SK-N-SH treated with all-trans-retinoic acid at 6 μM for 48 hours (cell line): ENCODE measurements at regions not wholly inside any gene's neighbourhood (a gene's known extent, or its start where the extent isn't known, plus 50 kb on each side); places are given as distances from the start of the nearest gene placed in this dataset.

ENCODE experiments used
- ATAC-seq: fragments of 200-7000 bp; cut with Tn5 transposase; 3 replicates; pipeline ENCODE4 v1.9.1; 2020; ENCODE audit warnings: mild to moderate bottlenecking, moderate library complexity
- ARNTL ChIP-seq: fragments of 450-650 bp; formaldehyde crosslinking; IDR thresholded peaks from 2 replicates; pipeline ENCODE4 v1.5.0; 2020; ENCODE audit warnings: low read depth, mild to moderate bottlenecking, moderate library complexity, borderline replicate concordance
- BACH2 ChIP-seq: fragments of 250-450 bp; sonication (Bioruptor Pico); IDR thresholded peaks from 2 replicates; pipeline ENCODE4 v1.9.0; 2021; ENCODE audit warnings: mild to moderate bottlenecking, borderline replicate concordance
- CREB5 ChIP-seq: fragments of 250-450 bp; sonication (Bioruptor Pico); IDR thresholded peaks from 2 replicates; pipeline ENCODE4 v1.5.1; 2020; ENCODE audit warnings: low read depth, mild to moderate bottlenecking, moderate library complexity
- ESRRG ChIP-seq: fragments of 250-450 bp; sonication (Bioruptor Pico); IDR thresholded peaks from 2 replicates; pipeline ENCODE4 v1.6.1; 2021; ENCODE audit warnings: mild to moderate bottlenecking
- GLIS3 ChIP-seq: fragments of 250-450 bp; sonication (Bioruptor Pico); IDR thresholded peaks from 2 replicates; pipeline ENCODE4 v1.5.0; 2020; ENCODE audit warnings: mild to moderate bottlenecking, moderate library complexity
- ISL1 ChIP-seq: fragments of 250-450 bp; sonication (Bioruptor Pico); IDR thresholded peaks from 2 replicates; pipeline ENCODE4 v2.1.2; 2022; ENCODE audit warnings: mild to moderate bottlenecking, moderate library complexity
- OSR1 ChIP-seq: fragments of 250-450 bp; sonication (Bioruptor Pico); IDR thresholded peaks from 2 replicates; pipeline ENCODE4 v1.8.0; 2022; ENCODE audit warnings: moderate library complexity, mild to moderate bottlenecking, inconsistent platforms
- PPARA ChIP-seq: fragments of 250-450 bp; sonication (Bioruptor Pico); IDR thresholded peaks from 2 replicates; pipeline ENCODE4 v1.5.0; 2020; ENCODE audit warnings: mild to moderate bottlenecking, borderline replicate concordance
- RARB ChIP-seq: fragments of 250-450 bp; sonication (Bioruptor Pico); IDR thresholded peaks from 2 replicates; pipeline ENCODE4 v1.8.0; 2021; ENCODE audit warnings: mild to moderate bottlenecking, moderate library complexity
- SNAI2 ChIP-seq: fragments of 250-450 bp; sonication (Bioruptor Pico); IDR thresholded peaks from 2 replicates; pipeline ENCODE4 v1.5.0; 2020; ENCODE audit warnings: mild to moderate bottlenecking, moderate library complexity
- TCF4 ChIP-seq: fragments of 250-450 bp; sonication (Bioruptor Pico); IDR thresholded peaks from 2 replicates; pipeline ENCODE4 v1.8.0; 2021; ENCODE audit warnings: mild to moderate bottlenecking, moderate library complexity, borderline replicate concordance
- TOX ChIP-seq: fragments of 250-450 bp; sonication (Bioruptor Pico); IDR thresholded peaks from 2 replicates; pipeline ENCODE4 v1.8.0; 2021; ENCODE audit warnings: mild to moderate bottlenecking, moderate library complexity, borderline replicate concordance
- ZC3H10 ChIP-seq: fragments of 250-450 bp; sonication (Bioruptor Pico); IDR thresholded peaks from 2 replicates; pipeline ENCODE4 v1.5.1; 2021; ENCODE audit warnings: mild to moderate bottlenecking, moderate library complexity
- ZFP3 ChIP-seq: fragments of 250-450 bp; sonication (Bioruptor Pico); IDR thresholded peaks from 2 replicates; pipeline ENCODE4 v1.5.0; 2020; ENCODE audit warnings: mild to moderate bottlenecking, moderate library complexity
- ZFP30 ChIP-seq: fragments of 450-650 bp; formaldehyde crosslinking; IDR thresholded peaks from 2 replicates; pipeline ENCODE4 v1.5.0; 2022; ENCODE audit warnings: mild to moderate bottlenecking, moderate library complexity
- ZNF565 ChIP-seq: fragments of 450-650 bp; formaldehyde crosslinking; conservative IDR thresholded peaks from 2 replicates; pipeline ENCODE4 v1.5.0; 2020; ENCODE audit warnings: low read depth, mild to moderate bottlenecking, moderate library complexity
- ZNF70 ChIP-seq: fragments of 450-650 bp; formaldehyde crosslinking; IDR thresholded peaks from 2 replicates; pipeline ENCODE4 v1.5.0; 2020; ENCODE audit warnings: mild to moderate bottlenecking, moderate library complexity
- ZNF8 ChIP-seq: fragments of 450-650 bp; formaldehyde crosslinking; IDR thresholded peaks from 2 replicates; pipeline ENCODE4 v1.5.0; 2020; ENCODE audit warnings: mild to moderate bottlenecking, moderate library complexity
- TF ChIP-seq, protein P1 (sequence below): fragments of 250-450 bp; sonication (Bioruptor Pico); IDR thresholded peaks from 2 replicates; pipeline ENCODE4 v1.8.0; 2020; ENCODE audit warnings: mild to moderate bottlenecking, moderate library complexity, borderline replicate concordance
- TF ChIP-seq, protein P2 (sequence below): fragments of 250-450 bp; sonication (Bioruptor Pico); IDR thresholded peaks from 2 replicates; pipeline ENCODE4 v1.5.1; 2021; ENCODE audit warnings: mild to moderate bottlenecking, moderate library complexity
- TF ChIP-seq, protein P3 (sequence below): fragments of 250-450 bp; sonication (Bioruptor Pico); IDR thresholded peaks from 2 replicates; pipeline ENCODE4 v1.8.0; 2021; ENCODE audit warnings: low read depth, mild to moderate bottlenecking, moderate library complexity, borderline replicate concordance

GRCh38 chr12:92047393-92047826 lies 98.2 kb downstream of the BTG1 start:
- no peak; the same call in 2 of the 3 replicates for ATAC-seq
- TF ChIP-seq TCF4 (CRISPR knock-in tag) (no peak), CREB5 (CRISPR knock-in tag) (no peak), TOX (CRISPR knock-in tag) (no peak)

DNA sequence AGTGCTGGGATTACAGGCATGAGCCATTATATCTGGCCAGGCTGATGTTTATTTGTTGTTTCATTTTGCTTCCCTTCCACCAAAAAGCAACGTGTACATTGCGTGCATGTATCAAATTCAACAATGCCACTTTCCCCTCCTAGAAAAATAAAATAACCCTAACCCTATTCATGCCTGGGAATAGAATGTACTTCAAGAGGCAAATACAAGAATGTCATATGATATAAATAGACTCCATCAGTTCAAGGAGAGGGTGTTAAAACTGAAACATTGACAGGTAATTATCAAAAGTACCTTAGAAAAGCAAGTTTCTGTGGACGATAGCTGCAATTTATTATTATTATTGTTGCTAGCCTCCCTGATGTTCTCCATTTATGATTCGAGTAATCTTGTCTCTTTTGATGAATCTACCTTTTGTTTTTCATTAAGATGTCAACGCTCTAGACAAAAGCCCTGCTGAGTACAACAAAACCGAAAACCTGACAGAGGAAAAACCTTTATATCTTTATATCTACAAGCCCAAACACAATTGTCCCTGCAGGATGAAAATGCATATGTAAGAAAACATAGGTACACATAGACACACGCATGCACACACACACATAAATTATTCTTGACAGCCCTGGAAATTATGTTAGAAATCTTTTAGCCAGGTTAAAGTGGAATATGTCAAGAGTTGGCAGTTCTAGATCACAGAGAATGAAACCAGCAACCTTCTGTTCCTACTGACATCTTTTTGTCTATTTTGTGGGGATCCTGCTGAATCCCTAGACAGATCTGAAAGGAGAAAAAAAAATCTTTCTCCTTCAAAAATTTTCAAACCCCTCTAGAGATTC lies 98.9 kb downstream of the BTG1 start:
- ATAC-seq, result no peak
- TF ChIP-seq ZFP3 (CRISPR knock-in tag) (no peak), PPARA (CRISPR knock-in tag) (no peak), TOX (CRISPR knock-in tag) (no peak), ZNF70 (no peak), ESRRG (no peak), GLIS3 (CRISPR knock-in tag) (no peak), OSR1 (CRISPR knock-in tag) (no peak)
- TF ChIP-seq, protein P1, sequence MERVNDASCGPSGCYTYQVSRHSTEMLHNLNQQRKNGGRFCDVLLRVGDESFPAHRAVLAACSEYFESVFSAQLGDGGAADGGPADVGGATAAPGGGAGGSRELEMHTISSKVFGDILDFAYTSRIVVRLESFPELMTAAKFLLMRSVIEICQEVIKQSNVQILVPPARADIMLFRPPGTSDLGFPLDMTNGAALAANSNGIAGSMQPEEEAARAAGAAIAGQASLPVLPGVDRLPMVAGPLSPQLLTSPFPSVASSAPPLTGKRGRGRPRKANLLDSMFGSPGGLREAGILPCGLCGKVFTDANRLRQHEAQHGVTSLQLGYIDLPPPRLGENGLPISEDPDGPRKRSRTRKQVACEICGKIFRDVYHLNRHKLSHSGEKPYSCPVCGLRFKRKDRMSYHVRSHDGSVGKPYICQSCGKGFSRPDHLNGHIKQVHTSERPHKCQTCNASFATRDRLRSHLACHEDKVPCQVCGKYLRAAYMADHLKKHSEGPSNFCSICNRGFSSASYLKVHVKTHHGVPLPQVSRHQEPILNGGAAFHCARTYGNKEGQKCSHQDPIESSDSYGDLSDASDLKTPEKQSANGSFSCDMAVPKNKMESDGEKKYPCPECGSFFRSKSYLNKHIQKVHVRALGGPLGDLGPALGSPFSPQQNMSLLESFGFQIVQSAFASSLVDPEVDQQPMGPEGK (CRISPR knock-in tag), result no peak
- TF ChIP-seq, all 23 proteins: peak for 0

DNA sequence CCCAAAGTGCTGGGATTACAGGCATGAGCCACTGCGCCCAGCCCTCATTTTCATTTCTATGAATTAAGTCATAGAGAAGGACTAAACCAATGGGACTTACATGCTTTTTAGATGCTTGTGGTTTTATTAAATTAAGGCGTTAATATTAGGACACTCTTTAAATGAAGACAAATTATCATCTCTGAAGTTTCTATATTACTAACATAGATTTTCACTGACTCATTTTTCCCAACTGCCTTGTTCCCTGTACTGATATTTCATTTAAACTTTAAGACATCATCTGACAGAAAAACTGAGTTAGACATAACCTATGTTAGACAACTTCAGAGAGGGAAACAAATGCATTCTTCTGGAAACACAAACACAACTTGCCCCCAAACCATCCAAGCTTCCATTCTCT lies 99.8 kb downstream of the BTG1 start:
- ATAC-seq, result no peak
- TF ChIP-seq ZNF565 (CRISPR knock-in tag) (no peak), GLIS3 (CRISPR knock-in tag) (no peak), ZNF8 (CRISPR knock-in tag) (no peak), CREB5 (CRISPR knock-in tag) (no peak), PPARA (CRISPR knock-in tag) (no peak), ZFP3 (CRISPR knock-in tag) (no peak), RARB (CRISPR knock-in tag) (no peak), OSR1 (CRISPR knock-in tag) (no peak), BACH2 (CRISPR knock-in tag) (no peak), ARNTL (CRISPR knock-in tag) (no peak), ESRRG (no peak), TOX (CRISPR knock-in tag) (no peak), SNAI2 (CRISPR knock-in tag) (no peak), ZC3H10 (no peak), ISL1 (no peak), ZNF70 (no peak)
- TF ChIP-seq, protein P2, sequence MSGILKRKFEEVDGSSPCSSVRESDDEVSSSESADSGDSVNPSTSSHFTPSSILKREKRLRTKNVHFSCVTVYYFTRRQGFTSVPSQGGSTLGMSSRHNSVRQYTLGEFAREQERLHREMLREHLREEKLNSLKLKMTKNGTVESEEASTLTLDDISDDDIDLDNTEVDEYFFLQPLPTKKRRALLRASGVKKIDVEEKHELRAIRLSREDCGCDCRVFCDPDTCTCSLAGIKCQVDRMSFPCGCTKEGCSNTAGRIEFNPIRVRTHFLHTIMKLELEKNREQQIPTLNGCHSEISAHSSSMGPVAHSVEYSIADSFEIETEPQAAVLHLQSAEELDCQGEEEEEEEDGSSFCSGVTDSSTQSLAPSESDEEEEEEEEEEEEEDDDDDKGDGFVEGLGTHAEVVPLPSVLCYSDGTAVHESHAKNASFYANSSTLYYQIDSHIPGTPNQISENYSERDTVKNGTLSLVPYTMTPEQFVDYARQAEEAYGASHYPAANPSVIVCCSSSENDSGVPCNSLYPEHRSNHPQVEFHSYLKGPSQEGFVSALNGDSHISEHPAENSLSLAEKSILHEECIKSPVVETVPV, result no peak
- TF ChIP-seq, protein P1 (CRISPR knock-in tag), result no peak

DNA sequence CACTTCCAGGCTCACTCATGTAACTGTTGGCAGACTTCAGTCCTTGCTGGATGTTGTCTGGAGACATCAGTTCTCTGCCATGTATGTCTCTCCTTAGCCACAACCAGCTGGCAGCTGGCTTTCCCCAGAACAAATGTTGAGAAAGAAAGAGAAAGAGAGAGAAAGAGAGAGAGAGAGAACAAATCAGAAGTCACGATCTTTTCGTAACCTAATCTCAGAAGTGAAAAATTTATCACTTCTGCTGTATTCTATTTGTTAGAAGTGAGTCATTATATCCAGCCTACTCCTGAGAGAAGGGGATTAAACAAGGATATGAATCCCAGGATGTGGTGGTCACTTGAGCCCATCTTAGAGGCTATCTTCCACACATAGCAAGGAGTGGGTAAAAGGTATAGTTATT lies 101.2 kb downstream of the BTG1 start:
- no peak for ATAC-seq
- TF ChIP-seq ZNF565 (CRISPR knock-in tag) (no peak), SNAI2 (CRISPR knock-in tag) (no peak), ZC3H10 (no peak), PPARA (CRISPR knock-in tag) (no peak), ZFP30 (CRISPR knock-in tag) (no peak), TCF4 (CRISPR knock-in tag) (no peak)
- TF ChIP-seq, protein P3, sequence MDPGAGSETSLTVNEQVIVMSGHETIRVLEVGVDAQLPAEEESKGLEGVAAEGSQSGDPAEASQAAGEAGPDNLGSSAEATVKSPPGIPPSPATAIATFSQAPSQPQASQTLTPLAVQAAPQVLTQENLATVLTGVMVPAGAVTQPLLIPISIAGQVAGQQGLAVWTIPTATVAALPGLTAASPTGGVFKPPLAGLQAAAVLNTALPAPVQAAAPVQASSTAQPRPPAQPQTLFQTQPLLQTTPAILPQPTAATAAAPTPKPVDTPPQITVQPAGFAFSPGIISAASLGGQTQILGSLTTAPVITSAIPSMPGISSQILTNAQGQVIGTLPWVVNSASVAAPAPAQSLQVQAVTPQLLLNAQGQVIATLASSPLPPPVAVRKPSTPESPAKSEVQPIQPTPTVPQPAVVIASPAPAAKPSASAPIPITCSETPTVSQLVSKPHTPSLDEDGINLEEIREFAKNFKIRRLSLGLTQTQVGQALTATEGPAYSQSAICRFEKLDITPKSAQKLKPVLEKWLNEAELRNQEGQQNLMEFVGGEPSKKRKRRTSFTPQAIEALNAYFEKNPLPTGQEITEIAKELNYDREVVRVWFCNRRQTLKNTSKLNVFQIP (CRISPR knock-in tag), result no peak
